EH (cell line): ENCODE measurements at regions not wholly inside any gene's neighbourhood (a gene's known extent, or its start where the extent isn't known, plus 50 kb on each side); places are given as distances from the start of the nearest gene placed in this dataset.
A peak's percentile ranks its signal among the peaks of the same experiment; 100 is the strongest.

ENCODE experiments used
- DNase-seq: peaks from one replicate; pipeline ENCODE4 v3.0.0-alpha.2; 2015; ENCODE audit warnings: low read depth

DNA sequence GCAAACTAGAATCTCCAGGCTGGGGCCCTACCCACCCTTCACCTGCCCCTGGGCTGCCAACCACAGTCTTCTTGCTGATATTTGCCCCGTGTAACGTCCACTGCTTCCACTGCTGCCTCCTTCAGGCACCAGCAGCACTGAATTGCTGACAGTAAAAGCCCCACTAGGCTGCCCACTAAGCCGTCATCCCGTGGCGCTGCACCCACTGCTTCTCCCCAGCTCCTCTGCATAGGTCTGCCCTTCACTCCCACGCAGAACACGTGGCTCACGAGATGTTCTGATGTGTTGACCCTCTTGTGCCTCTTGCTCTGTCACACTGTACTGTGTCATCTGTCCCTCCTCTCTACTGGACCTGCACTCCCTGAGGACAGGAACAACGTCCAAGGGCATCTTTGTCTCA lies 86.3 kb upstream of the HIVEP1 start:
- no peak for DNase-seq

DNA sequence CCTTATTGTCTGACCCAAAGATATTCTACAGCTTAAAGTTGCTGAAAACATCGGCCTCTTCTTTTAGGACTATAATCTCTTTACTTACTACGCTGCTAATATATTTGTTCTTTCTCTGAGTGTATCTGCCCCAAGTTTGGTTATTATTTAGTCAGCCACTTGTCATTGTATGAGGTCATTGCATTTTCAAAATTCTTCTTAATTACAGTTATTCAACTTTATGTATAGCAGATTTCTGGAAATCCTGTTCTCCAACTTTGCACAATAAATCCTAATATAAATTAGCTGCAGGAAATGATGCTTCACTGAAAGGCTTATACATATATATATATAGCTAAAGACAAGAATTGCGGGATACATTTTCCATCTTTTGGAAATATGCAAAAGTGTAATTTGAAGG lies 88.5 kb upstream of the HIVEP1 start:
- no peak for DNase-seq

DNA sequence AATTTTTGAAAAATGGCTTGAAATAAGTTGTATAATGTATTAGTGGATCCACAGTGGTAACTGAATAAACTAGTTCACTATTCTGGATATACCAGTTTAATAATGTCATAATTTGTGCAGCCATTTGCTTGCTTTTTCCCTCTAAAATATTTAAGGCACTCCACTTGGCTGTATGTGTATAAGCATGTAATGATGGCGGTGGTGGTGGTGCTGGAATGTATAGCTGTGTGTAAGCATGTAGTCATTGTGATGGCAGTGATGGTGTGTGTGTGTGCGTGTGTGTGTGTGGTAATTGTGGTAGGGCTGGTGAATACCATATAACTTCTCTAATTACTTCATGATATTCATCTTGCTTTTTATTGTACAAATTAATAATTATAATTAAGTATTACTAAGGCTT lies 89.2 kb upstream of the HIVEP1 start:
- DNase-seq, result no peak

DNA sequence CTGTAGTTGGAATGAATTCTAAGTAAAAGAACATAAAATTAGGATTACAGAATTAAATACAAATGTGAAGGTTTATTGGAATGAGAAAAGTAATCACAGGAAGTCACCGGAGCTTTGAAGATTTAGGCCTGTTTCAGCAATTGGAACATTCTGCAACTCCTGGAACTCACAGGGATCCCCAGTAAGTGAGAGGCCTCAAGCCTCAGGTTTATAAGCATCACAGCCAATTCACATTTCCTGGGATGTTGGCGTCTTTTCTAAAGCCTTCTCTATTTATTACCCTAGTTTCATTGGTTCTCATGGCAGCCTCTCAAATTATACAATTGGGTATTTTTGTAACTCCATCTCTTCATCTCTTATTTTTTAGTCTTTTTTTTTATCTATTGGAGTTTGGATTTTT lies 90.4 kb upstream of the HIVEP1 start:
- DNase-seq, result no peak

DNA sequence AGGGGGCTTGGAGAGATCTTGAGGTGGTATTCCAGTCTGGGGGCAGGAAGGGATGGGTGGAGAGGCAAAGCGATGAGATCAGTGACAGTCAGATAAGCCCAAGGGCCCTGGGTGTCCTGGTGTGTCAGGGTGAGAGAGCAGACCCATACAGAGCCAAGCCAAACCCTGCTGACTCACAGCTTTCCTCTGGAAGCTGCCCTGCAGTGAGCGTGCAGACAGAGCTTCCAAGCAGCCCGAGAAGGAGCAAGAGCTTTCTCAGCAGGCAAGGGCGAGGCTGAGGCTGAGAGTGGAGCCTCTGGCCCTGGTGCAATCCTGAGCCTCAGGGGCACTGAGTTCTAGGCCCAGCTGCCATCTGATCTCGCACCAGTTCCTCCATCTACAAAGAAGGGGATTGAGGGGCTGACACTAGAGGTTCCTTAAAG lies 91.1 kb upstream of the HIVEP1 start:
- peak; percentile 96 for DNase-seq

DNA sequence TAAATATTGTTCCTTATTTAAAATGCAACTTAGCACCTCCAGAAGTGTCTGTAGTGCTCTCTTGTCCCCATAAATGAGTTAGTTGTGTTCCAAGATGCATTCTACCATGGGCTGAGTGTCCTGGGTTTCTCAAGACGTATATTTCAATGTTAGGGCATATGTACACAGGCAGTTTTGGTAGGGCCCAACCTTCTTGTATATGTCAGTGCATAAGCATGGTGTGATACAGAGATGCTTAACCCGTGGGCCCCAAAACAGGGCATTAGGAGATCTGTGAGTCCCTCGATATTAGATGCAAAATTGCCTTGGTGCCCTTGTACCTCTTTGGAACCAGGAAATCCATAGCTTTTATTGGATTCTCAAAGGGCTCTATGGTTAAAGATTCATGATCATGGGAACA lies 91.5 kb upstream of the HIVEP1 start:
- DNase-seq, result no peak

DNA sequence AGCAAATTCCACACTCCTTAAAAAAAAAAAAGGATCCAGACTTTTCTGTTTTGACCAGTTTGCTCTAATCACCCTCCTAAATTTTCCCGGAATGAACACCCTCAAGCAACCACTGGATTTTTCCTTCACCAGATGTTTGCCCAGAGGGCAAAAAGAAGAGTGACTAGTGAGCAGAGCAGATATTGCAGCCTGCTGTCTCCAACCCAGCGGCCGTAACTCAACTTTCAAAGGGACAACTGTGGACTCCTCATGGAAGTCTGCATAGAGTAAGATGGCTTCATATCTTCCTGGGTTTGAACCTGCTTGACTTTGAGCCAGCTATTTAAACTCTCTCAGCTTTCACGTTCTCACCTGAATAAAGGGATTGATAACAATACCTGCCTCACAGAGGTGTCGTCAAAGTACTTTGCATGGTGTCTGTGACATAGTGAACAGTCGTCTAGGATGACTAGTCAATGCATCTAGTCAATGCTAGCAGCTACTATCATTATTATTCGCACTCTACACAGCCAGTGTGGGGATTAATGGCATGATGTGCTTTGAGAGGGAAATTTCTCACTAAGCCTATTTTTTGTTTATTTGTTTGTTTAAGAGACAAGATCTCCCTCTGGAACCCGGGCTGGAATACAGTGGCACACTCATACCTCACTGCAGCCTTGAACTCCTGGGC lies 92.2 kb upstream of the HIVEP1 start:
- DNase-seq, result peak; percentile 44

DNA sequence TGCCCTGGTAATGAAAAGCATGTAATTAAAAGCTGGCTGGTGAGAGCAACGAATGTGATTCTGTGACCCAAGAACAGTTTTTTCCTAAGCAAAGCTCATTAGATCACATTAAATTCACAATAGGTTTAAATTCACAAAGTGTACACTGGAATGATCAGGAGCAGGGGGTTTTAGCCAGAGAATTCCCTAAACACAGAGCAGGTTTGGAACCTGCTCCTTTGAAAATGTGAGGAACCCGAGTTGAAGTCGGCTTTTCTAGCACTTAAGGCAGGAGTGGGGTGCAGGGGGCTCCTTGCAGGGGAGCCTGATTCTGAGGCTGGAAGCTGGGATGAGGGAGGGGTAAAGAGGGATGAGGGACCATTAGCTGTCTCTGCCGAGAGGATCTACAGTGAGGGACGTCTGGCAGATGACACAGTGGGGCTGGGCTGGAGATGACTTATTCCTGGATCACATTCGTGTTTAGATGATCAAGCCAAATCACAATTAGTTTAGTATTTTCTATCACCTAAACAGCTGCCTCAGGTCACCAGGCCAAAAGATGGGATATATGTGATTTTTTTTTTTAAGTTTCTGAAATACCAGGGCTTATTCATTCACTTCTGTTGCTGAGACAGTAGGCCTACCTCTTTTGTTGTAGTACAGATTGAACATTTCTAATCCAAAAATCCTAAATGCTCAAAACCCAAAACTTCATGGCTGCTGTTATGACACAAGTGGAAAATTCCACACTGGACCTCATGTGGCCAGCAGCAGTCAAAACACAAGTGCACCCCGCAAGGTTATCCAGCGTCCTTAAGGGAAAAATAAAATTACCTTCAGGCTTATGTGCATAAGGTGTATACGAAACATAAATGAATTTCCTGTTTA lies 93.1 kb upstream of the HIVEP1 start:
- peak; percentile 41 for DNase-seq

DNA sequence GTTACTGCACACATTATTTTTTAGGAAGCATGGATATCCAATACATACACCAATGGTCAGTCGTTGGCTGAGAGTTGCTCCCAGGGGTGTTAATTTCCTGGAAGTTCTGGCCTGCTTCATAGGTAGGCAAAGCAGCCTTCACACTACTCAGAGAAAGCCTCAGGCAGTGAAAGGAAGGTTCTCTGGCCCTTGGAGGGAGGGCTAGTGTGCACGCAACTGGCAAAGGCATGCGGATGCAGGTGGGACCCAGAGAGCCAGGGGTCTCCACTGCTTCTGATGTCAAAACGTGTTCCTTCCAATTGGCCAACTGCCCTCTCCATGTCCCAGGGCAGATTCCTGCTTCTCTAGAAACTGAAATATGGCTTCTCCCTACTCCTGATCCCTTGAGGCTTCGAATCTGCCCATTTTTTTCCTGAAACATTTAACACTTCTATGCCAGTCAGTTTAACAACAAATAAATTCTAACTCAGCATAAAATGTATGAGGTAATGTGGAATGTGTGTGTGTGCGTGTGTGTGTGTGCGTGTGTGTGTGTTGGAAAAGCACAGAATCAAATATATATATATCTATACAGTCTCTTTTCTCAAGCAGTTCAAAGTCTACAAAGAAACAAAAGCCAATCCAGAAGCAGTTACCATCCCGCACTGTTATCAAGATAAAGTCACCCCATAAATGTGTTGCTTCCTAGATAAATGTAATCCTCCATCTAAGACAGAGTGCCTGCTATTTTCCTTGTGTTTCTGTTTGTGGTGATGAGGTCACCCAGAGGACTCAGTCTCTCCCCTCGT lies 94.0 kb upstream of the HIVEP1 start:
- peak; percentile 89 for DNase-seq

DNA sequence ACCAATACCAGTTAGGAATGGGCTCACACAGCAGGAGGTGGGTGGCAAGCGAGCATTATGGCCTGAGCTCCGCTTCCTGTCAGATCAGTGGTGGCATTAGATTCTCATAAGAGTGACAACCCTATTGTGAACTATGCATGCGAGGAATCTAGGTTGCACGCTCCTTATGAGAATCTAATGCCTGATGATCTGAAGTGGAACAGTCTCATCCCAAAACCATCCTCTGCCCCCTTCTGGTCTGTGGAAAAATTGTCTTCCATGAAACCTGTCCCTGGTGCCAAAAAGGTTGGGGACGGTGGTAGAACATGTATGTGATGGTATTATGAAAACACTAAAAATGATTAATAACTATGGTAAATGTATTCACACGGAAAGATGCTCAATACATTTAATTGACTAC lies 99.7 kb upstream of the HIVEP1 start:
- DNase-seq, result peak; percentile 13

DNA sequence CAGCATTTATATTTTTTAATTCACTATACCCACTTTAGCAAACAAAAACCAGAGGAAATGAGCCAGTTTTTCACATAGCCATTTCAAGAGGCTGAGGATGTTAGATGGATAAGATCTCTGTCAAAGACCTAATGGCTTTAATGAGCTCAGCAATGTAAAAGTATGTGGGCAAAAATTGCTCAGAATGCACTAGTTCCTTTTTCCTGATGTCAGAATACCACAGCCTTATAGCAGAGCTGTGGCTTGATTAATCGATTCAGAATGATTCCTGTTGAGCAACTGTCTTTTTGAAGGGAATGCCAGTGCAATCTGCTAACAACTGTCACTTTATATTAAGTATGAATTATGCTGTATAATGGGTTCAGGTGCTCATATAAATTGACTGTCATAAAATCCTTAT lies 100.6 kb upstream of the HIVEP1 start:
- peak; percentile 90 for DNase-seq

DNA sequence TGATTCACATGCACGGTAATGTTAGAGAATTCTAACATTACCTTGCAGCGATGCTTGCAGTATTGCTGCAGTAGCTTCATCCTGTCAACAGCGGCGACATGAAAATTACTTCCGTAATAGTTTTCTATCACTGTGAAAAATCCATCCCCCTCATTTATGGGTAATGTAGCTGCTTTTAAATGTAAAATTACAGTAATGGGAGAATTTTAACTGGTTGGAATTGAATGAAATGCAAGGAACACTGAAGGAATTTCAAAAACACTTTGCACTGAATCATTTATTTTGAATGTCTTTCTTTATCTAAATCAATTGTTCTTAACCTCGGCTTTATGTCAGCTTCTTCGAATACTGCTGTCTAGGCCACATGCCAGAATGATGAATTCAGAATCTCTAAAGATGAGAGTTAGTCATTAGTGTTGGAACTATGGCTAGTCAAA lies 102.4 kb upstream of the HIVEP1 start:
- peak; percentile 92 for DNase-seq

DNA sequence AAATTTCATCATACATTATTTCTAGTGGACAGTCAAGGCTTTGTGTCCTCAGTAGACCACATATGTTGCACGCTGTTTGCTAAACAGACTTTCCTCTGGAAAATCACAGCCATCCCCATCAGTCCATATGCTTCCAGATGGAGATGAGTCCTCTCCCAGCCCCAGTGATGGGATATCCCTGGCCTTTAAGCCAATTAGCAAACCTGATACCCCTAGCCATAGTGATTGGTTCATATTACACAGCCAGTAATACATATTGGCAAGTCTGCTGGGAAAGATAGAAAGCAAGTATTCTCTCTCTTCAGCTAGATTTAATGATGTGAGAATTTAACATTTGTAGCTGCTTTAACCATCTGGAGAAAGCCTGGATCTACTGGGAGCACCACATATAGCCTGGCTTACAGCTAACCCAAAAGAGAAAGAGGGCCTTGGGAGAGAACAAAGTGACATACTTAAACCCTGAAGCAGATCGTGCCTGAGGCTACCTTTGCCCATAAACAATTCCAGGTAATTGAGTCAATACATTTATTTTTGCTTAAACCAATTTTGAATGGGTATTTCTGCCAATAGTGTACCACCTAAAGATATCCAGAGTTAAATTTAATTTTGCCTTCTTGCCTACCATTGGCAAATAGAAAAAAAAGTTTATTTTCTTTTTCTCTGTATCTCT lies 103.5 kb upstream of the HIVEP1 start:
- no peak for DNase-seq

DNA sequence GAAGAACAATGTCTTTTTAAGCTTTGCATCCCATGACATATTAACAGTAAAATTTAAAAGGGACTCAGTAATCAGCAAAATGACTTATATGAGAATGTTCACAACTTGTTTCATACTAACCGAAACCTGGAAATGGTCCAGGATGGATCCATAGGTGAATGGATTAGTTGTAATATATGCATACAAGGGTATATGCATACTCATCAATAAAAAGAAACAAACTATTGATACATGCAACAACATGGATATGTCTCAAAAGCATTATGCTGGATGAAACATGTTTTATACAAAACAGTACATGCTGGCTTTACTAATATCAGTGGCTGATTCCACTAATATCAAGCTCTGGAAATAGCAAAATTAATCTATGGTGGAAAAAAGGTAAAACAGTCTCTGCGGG lies 108.5 kb upstream of the HIVEP1 start:
- DNase-seq, result no peak

DNA sequence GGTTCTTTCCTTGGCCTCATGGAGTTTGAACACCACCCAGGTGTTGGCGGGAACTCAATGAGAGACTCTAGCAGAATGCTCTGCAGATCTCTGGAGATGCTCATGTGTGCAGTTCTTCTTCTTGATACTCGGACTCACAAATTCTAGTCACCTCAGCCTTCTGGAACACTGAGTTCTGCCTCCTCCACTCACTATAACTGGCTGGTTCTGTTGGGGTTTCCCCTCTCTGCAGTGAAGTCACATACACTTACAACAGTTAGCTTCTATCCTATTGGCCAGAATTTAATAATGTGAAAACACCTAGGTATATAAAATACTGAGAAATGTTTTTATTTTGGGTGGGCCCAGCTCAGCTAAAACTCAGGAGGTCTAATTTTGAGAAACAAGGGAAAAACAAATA lies 109.6 kb upstream of the HIVEP1 start:
- DNase-seq, result no peak

DNA sequence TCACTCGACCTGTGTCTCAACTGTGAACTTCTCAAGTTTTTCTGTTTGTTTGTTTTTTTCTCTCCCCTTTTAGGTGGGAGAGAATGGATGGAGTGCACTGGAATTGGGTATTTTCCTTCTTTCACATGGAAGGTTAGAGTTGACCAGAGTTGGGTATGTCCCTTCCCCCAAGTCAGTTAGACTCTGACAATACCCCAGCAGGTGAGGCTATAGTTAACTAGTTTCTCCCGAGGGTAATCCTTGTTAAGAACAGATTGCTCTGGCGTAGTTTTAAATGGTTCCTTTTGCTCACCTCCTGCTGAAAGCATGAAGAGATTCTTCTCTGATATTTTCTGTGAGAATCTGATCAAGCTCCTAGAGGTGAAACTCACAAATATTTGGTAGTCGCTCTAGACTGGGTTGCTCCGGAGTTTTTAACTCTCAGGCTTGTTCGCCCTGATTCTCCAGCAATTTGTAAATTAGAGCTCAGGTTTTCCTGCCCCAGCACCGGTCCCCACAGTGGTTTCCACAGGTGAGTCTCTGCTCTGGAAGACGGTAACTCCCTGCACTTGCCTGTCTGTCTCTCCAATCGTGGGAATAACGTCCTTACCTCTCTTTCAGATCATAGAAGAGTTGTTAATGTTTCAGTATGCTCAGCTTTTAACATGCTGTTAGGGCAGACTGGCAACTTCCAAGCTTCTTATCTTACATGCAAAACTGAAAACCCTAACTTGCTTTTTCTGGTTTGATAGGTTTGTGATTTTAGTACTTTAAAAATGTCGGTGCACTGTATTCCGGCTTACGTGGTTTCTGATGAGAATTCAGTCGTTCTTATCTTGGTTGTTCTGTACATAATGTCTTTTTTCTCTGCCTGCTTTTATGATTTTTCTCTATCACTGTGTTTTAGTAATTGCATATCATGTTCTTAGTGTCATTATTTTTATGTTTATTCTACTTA lies 111.2 kb upstream of the HIVEP1 start:
- no peak for DNase-seq

DNA sequence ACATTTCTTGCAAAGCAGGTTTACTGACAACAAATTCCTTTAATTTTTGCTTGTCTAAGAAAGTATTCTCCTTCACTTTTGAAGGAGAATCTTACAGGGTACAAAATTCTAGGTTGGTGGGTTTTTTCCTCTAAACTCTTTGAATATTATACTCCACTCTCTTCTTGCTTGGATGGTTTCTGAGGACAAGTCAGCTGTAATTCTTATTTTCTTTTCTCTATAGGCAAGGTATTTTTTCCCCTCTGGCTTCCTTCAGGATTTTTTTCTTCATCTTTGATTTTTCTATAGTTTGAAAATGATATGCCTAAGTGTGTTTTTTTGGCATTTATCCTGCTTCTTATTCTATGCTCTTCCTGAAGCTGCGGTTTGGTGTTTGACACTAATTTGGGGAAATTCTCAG lies 112.5 kb upstream of the HIVEP1 start:
- DNase-seq, result no peak

DNA sequence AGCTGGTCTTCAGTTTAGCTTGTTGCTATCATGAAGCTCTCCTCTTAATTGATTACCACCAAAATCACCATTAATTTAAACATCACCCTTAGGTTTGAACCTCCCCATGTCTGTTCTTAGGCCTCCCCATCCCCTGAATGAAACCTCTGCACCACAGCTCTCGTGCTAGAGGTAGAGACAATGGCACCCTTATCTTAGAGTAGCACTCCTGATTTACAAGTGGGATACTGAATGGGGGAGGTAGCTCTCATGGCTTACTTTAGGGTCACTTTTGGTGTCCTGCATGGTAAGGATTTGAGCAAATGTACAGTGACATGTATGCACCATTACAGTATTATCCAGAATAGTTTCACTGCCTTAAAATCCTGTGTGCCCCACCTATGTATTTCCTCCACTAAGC lies 115.6 kb upstream of the ADTRP start:
- no peak for DNase-seq

DNA sequence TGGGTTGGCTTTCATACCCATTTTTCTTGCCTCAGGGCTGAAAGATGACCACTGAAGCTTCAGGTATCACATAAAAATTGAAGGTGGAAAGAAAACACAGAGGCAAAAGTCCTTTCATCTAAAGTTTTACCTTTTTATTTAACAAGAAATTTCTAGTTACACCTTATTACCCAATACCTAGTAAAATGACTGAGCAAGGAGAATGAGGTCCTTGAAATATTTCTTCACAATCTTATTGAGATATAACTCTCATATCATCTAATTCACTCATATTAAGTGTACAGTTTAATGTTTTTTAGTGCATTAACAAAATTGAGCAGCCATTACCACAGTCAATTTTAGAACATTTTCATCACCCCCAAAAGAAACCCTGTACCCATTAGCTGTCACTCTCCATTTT lies 112.9 kb upstream of the ADTRP start:
- DNase-seq, result no peak

DNA sequence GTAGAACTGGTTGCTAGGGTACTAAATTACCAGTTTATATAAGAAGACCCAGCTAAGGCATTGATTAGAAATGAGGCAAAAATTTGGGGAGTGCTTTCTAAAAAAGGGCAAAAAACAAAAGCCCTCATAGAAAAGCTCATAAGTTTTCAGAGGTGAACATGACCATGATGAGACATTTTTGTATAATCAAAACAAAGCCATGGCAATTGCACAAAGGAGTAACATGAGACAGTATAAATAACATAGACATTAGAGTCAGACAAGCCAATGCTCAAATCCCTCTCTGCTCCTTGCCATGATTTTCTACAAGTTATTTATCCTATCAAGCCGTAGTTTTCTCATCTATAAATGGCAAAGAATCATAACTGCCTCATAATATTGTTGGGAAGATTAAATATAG lies 112.2 kb upstream of the ADTRP start:
- DNase-seq, result peak; percentile 4

DNA sequence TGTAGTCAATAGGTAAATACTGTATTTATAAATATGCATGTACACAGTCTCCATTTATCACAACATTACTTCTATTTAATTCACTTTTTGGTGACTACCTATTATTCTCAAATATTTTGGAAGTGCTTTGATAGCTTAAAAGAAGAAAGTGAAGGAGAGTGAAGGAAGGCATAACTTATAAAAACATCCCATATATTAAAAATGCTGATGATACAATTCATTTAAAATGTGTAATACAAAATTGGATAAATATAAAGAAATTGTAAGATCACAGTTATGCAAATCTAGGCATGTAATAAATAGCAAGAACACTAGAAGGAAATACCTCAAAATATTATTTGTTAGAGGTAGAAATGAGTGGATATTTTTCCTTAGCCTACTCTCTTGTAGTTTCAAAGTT lies 111.6 kb upstream of the ADTRP start:
- DNase-seq, result no peak
